NCI-H774 (cell line): ENCODE measurements at regions not wholly inside any gene's neighbourhood (a gene's known extent, or its start where the extent isn't known, plus 50 kb on each side); places are given as distances from the start of the nearest gene placed in this dataset.

ENCODE experiments used
- DNase-seq: peaks from one replicate; lab custom pipeline; 2025; lab: John Stamatoyannopoulos, UW

DNA sequence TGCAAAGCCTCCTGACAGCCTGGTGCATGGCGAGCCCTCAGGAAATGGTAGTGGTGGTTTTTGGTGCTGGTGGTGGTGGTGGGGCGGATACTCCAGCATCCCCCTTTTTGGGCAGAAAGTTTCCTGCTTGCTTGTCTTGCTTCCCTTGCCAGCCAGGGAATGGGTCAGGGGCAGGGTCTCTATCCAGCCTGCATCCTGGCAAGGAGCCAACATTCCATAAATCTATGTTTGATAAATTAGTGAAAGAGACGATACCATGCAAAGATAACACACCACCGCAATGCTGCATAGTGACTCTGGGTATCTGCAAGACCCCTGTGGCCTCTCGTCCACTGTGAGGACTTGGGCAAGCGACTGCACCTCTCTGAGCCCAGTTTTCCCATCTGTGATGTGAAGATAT, 246.2 kb downstream of the LRFN2 start:
- DNase-seq, result no peak

DNA sequence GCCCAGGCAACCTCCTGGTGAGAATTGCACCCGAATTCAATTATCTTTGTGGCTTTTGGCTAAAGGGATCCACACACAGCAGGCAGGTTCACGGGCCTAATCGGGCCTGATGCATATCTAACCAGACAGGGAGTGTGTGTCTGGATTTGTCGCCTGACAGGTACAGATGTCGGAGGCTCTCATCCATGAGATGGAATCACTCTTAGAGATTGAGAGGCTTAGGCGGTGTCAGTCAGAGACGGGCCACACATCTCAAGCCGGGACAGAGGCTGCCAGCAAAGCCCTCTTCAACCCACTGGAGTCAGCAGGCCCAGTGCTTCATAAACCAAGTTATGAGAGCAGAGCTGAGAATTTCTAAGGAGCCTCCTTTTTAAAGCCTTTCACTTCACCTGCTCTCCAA, 247.0 kb downstream of the LRFN2 start:
- DNase-seq, result no peak

DNA sequence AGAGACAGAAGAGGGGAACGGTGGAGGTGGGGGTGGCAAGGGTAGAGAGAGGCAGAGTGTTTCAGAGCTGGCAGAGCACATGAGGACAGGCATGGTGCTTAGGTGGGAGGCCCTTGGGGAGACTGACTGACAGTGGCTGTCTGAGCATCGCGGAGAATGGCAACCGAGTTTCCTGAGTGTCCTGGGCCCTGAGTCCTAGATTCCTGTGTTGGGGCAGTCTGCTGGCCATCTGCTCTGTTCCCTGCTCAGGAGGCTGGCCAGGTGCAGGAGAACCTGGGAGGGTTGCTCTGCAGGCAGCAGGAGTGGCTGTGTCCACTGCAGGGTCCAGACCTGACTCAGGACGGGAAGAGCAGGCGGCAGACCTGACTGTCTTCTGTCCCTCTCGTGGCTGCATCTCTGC, 248.9 kb downstream of the LRFN2 start:
- no peak for DNase-seq

DNA sequence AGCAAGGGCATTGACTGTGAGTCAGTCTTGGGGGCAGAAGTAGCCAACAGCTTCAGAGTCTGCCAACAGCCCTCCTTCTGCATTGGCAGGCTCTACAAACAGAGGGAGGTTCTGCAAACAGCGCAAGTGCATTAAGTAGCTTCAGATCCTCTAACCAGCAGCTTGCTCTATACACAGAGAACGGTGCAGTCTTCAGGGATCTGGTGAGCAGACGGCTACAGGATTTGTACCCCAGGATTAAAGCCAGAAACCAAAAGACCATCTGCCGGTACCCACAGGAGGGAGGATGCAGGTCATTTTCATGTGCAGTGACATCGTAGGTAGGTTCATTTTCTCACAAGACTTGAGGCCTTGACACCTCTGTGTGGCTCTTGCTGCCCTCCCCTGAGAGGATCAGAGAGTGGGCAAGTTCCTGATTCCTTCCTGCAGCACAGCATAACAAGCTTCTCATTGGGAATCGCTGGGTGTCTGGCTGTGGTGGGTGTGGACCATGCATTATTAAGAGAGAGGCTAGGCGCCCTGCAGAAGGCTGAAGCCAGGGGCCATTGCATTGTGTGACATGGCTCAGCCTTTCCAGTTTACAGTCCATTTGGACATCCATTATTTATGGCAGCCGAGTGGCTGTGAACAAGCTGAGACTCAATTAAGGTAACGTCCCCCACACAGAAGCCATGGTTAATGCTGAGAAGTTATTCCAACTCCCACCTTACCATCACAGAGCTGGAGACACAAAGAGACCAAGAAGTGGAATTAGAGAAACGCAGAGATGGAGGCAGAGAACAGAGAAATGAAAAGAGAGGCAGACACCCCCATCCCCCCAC, 250.0 kb downstream of the LRFN2 start:
- DNase-seq, result no peak

DNA sequence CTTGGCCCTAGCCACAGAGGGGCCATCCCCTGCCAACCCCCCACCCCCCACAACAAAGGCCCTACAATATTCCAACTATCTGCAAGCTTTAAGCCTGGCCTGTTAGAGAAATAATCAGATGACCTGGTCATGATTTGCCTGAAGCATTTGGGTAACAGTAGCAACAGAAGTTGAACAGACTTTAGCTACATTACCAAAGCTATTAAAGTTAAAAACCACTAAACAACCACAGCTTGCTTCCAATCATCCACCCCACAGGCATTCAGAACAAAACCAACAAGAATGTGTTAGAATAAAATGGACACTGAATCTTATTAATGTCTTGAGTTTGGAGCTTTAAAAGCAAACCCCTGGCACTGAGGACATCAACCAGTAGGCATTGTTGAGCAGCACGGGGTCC, 250.9 kb downstream of the LRFN2 start:
- no peak for DNase-seq

DNA sequence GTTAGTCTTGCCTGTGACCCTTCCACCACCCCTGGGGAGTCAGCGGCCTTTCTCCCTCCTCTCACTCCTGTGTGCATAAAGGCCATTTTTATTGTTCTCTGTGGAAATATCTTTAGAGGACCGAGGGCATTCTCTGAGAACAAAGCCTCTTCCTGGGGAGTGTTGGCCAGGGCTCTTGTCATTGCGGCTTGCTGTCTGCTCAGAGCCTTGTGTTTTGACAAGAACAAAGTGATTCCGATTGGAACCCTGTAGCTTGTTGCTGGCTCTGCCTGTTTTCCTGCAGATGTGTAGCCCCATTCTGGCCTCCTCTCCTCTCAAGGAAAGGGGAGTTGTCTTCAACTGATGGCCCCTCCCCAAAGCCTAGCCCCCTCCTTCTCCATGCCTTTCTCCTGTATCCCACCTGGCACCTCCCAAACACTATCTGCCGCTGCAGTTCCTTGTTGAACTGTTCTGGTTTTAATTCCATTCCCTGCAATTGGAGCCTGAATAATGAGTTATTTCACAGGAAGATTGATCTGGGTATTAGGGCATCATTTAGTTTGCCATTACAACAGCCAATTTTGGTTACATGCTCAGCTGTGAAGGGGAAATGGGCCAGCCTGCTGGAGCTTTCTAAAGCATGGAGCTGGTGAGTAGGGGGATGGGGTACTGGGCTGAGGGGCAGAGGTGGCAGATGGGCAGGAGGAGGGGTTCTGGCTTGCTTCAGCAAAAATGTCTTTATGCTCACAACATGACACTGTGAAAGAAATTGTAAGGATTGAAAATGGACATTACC, 252.5 kb downstream of the LRFN2 start:
- no peak for DNase-seq

DNA sequence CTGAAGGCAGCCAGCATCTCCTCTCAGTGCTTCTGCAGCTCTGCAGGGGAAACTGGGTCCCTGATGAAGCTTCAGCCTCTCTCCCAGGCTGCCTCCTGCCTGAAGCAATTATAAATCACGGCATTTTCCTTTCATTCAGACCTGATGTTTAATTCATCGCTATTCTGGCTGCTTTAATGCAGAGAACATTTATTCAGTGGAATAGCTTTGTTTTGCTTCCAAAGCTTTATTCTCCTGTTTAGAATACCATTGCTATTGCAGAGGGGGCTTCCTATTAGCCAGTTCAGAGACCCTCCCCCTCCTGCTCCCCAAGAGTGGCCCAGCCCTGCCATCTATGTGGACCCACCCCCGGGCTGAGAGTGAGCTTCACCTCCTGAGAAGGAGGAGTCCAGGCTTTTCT, 255.6 kb downstream of the LRFN2 start:
- DNase-seq, result no peak

DNA sequence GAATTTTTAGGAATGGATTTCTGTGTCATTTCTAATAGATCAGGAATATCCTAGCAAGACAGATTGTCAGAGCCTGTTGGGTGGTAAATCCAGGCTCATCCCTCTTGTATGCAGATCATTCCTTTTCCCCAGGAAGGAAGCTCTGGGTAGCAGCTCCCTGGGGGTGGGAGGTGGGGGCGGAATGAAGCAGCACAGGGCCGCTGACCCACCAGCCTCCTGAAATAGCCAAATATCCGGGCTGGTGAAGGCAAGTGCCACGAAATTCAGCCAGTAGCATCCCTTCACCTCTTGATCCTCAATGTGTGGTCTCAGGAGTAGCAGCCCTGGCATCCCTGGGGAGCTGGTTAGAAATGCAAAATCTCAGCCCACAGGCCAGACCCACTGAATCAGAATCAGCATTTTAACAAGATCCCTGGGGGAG, 256.9 kb downstream of the LRFN2 start:
- DNase-seq, result no peak

DNA sequence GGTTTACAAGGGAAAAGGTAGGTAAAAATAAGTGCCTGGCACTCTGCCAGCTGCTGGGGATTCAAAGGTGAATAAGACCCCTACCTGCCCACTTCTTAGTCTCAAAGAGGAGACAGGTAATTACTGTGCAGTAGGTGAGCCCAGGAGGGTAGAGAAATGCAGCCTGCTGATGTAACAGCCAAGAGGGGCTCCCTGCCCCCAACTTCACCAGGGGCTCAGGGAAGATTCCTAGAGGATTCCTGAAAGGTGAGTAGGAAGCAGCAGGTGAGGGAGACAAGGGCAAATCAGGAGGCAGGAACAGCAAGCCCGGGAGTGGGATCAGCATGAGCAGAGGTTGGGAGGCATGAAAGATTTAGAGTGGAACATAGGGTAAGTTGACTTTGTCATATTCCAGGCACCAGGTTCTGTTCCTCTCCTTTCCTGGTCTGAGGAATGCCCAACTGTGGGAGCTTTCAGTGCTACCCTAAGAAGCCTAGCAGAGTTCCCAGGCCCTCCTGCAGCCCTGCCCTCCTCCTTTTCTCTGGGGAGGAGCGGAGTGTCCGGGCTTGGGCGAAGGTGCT, 258.1 kb downstream of the LRFN2 start:
- no peak for DNase-seq

DNA sequence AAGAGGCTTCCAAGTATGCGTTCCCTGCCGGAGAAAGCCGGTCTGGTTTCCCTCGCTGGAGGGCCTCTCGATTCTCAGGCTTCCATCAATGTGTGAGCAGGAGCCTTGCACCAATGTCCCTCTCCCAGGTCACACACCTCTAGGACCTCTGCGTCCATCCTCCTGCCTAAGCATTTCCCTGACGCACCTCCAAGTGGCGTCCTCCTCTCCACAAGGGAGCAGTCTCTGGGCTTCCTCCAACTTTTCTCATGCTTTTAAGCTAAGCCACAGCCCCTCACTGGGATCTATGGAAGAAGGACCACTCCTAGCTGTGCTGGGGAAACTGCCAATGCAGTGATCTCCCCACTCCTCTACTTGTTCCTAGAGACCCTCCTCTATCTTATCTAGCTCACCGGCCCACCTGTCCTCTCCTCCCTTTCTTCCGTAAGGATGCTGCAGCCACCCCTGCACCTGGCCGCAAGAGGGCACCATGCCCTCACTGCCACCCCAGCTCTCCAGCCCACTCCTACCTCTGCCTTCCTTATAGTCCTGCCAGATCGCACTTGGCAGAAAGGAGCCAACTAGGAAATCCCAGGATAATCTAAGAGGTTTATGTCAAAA, 258.7 kb downstream of the LRFN2 start:
- peak; percentile 33 for DNase-seq

DNA sequence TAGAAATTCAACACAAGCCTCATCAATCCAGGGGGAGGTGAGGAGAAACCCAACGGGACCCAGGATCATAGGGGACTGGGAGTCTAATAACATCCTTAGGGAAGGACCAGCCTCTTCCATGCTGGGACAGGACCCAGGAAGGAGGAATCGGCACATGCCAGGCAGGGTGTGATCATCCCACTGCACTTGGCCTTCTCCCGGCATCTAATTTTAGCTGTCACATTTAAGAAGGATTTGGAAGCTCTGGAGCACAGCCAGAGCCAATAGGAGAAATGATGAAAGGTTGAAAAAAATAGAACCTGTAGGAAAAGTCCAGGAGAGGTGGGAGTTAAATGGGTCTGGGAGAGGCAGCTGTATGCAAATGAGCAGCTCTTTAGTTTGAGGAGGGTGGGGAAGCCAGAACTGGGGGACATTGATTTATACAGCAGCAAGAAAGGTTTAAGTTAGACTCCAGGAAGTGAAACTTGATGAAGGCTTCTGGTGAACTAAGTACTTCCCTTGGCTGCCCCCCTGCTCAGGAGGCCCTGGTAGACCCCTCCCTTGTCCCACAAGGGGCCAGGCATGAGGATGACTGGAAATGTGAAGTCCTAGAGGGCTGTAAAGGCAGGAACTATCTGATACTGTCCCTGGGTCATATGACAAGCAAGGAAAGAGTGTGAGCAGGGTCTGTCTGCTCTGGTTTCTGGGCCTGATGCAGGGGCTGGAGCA, 260.3 kb downstream of the LRFN2 start:
- peak; percentile 63 for DNase-seq

DNA sequence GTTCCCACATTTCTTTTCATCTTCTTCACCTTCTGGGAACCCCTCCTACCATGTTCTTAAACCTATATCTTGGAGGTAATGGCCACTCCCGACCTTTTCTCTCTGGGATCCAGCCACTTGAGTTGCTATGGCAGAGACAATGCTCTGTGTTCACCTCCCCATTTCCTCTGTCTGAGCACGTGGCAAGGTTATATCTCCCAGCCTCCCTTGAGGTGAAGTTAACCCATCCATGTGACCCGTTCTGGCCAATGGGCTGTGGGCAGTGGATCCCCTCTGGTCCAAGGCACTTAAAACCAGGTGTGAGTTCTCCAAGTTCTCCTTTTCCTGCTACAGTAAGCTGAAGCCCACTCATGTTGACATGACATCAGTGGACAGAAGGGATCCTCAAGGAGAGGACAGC, 261.4 kb downstream of the LRFN2 start:
- no peak for DNase-seq

DNA sequence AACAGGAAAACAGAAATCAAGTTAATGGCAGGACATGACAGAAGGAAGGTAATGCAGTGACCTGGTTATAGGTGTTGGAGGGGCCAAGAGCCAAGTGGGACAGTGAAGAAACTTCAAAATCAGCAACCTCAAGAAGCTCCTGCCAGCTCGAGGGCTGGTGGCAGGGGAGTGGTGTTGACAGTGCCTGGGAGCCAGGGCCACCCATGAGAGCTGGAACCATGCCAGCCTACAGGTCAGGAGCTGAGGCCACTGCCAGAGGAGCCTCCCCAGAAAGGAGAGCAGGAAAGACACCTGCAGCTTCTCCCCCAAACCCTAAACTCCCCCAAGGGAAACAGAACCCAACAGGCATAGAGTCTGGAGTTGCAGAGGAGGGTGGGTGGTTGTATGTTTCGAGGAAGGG, 262.1 kb downstream of the LRFN2 start:
- DNase-seq, result no peak

DNA sequence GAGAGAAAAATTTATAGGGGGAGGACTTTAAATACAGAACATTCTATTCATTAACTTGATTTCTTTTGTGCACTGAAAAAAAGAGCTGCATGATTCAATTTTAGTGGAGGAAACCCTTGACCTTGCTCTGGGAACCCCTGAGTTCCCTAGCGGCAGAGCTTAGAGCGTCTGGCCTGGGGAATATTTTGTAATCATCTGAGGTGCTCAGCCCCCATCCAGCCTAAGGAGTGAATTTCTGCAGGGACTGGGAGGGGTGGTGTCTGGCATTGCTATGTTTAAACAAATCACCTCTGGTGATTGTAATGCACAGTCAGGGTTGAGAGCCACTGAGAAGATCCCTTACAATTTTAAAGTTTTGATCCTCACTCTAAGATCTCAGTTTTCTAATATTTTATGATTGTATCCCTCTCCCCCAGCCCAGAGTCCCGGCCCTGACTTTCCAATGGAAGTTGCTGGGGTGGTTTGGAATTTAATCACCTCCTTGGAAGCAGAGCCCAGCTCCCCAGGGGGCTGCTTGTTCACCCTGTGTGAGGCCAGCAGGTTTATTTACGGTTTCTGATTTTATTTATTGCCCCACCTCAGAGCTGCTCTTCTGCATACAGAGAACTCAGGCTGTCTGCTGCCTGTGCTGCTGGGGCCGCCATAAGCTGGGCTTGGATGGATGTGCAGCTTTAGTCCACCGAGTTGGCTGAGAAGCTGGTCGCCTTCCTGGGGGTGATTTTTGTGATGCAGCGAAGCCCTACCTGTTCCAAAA, 263.1 kb downstream of the LRFN2 start:
- no peak for DNase-seq

DNA sequence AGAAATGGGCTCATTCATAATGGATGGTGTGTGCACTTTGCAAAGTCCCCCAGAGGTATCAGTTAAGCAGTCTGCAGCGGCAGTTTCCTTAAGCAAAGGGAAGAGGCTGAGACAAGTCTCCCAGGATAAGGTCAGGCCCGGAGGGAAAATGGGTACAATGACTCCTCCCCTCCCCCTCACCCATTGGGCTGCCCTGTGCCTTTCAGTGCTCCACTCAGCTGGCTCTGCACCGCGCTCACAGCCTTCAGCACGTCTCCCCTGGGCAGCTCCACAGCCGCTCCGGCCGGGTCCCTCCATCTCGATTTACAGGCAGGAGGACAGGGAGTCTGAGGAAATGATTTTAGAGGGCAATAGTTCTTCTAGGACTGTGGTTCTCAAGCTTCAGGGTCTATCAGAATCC, 264.8 kb downstream of the LRFN2 start:
- DNase-seq, result no peak

DNA sequence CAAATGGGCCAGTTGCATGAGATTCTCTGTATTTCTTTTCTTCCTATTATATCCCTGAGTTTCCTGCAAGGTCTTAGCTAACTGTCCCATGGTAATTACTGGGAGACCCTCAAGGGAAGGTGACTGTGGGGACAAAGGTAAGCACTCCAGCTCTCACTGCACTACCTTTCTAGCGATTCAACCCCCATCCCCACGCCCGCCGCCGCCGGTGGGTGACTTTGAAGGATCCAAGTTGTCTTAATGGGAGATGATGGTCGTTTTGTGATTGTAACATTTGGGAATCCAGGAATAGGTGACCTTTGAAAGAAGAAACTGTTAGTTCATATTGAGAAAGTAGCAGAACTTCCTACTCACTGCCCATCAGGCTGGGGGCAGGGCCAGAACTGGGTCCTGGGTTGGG, 265.5 kb downstream of the LRFN2 start:
- DNase-seq, result no peak

DNA sequence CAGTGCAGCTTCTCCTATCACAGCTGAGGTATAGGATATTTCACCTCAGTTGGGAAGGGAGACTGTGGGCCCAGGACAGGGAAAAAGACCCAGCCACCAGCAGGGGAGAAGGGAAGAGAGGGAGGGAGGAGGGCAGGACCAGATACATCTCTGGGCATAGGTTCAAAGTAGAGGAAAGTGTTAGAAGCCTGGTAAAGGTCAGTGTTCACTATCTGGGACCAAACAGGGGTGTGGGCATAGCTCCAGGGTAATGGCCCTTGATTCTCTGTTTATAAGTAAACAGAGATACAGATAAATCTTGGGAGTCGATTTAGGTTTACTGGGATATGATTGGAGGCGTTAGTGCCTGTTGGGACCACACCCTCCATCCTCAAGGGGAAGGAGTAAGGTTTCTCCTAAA, 266.2 kb downstream of the LRFN2 start:
- no peak for DNase-seq

DNA sequence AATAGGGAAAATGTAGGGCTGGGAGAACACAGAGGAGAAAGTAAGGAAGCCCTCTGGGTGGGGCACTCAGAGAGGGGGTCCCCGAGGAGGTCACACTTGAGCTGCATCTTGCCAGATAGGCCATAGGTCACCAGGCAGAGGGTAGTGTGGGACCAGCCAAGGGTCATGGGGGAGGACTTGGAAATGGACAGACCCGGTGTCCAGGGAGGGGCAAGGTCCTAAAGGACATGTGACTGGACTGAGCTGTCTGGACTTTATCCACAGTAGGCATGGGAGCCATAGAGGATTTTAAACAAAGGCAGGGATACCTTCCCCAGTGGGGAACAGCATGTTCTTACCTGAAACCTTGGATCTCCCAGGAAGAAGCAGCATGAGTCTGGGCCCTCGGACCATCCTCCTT, 266.7 kb downstream of the LRFN2 start:
- no peak for DNase-seq

DNA sequence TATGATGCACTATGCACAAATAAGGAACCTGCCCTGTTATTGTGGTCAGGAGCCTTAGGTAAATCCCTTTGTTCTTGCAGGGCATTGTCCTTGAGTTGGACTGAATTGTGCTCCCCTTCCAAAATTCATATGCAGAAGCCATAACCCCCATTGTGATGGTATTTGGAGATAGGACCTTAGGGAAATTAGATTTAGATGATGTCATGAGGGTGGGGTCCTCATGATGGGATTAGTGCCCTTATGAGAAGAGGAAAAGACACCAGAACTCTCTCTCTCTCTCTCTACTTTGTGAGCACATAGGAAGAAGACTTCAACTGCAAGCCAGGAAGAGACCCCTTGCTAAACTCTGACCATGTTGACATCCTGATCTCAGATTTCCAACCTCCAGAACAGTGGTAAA, 268.0 kb downstream of the LRFN2 start:
- DNase-seq, result no peak

DNA sequence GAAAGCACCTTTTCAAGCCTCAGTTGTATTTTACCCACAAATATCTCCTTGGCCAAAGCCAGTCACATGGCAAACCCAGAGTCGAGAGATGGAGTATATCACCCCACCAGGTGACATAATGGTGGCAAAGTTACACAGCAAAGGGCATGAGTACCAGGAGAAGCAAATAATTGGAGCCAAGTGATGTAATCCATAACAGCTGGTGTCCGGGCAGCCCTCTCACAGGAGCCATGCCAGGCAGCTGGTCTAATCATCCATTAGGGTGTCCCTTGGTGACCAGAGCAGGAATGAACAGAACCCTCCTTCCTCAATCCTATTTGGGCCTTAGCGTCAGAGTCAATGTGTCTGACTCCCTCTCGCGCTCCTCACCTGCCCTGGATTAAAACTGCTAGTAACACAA, 272.1 kb downstream of the LRFN2 start:
- peak; percentile 50 for DNase-seq

DNA sequence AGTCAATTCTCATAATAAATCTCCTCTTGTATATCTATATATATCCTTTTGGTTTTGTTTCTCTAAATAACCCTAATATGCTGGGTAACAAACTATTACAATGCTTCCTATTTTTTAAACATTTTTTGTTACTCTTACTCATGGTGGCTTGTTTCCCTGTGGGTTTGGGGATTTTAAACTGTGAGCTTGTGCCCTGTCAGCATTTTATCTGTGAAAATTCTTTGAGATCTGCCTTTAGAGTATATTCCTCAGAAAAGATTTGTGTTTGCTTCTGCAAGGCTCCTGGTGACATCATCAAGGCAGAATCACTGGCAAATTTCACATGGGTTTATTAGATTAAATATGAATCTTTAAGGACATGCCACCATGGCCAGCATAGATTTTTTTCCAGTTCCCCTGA, 273.6 kb downstream of the LRFN2 start:
- no peak for DNase-seq
